GM19438 (cell line): ENCODE measurements at regions not wholly inside any gene's neighbourhood (a gene's known extent, or its start where the extent isn't known, plus 50 kb on each side); places are given as distances from the start of the nearest gene placed in this dataset.
"Not testable (repeated sequence)": the region's sequence is repeated elsewhere in the genome, so short reads cannot be mapped to it uniquely, and the experiment has no call there.

Source experiments
- ATAC-seq: cut with Tn5 transposase; IDR thresholded peaks from one replicate; pipeline ENCODE4 v1.9.1; 2021; ENCODE audit warnings: low read depth; ENCODE audit not compliant: unreplicated experiment

DNA sequence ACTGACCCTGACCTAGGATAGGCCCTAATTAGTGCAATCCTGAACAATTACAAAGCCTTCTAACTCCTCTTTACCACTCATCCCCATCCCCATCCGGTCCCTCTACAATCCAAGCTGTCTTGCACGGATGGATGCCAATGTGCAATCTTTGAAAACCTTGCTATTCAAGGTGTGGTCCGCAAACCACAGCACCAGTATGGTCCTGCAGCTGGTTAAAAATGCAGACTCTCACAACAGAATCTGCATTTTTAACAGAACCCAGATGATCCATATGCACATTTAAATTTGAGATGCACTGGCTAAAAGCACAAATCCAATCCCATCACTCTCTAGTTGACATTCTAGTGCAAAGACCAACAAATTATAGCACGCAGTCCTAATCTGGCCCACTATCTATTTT lies 230.6 kb upstream of the KRR1 start:
- no peak for ATAC-seq

DNA sequence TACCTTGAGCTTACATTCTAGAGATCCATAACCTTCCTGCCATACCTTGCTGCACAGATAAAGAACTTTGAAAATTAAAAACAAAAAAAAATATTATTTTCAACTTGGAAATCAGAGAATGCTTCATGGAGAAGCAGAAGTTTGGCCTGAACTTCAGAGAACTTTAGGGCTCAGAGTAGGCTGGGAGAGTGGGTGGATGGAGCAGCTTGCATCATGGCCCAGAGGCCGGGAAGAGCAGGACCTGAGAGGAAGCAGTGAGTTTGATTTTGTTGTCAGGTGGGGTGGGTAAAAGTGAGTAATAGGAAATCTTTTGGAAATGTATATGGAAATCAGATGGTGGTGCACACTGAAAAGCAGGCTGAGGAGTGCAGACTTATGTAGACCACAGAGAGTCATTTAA lies 228.5 kb upstream of the KRR1 start:
- no peak for ATAC-seq

DNA sequence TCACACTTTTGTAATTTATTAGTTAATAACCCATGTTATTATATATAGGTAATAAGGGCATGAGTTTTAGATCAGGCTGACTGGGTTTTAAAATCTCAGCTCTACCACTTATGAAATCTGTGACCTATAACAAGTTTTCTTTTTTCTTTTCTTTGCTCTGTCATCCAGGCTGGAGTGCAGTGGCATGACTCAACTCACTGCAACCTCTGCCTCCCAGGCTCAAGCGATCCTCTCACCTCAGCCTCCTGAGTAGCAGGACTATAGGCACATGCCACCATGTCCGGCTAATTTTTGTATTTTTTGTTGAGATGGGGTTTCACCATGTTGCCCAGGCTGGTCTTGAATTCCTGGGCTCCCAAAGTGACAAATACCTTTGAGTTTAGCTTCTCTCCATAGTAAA lies 227.7 kb upstream of the KRR1 start:
- not testable (repeated sequence) for ATAC-seq

DNA sequence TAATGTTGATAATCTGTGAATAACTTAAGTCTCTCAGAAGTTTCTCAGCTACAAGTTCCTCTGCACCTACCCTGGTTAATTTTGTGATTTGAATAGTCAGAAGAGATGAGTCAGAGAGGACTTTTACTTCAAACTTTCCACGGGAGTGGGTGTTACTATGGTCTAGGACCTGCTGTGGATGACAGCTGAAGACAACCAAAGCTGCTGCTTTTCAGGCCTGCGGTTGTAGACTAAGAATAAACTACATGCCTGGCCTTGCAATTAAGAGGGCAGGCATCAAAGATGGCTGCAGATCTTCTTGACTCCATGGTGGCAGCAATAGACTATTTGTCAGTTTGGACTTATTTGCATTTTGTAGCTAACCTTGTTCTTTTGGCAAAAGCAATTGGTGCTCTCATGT lies 227.1 kb upstream of the KRR1 start:
- no peak for ATAC-seq

DNA sequence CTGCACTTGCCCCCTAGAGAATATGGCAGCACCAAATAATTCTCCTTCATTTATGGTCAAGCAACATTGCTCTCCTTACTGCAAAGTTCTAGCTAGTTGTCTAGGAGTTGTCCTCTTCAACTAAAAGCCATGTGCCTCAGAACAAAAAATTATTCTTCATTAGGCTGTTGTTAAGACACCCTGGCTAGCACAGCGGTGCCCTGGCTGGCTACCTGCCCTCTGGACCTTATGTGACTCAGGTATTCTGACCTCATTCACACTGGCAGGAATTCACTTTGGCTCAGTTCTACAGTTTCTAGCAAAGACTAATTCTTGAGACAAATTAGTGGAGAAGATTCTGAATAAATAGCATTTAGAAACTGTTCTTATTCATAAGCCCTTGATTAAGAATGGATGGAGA lies 224.4 kb upstream of the KRR1 start:
- no peak for ATAC-seq

DNA sequence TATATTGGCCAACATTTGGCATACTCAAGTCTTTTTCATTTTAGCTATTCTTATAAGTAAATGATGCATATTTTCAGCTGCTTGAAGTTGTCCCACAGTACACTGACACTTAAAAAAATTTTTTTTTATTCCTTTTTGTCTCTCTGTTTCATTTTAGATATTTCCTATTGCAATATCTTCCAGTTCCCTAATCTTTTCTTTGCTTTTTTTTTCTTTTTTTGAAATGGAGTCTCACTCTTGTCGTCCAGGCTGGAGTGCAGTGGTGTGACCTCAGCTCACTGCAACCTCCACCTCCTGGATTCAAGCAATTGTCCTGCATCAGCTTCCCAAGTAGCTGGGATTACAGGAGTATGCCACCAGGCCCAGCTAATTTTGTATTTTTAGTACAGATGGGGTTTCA lies 217.4 kb upstream of the KRR1 start:
- ATAC-seq, result no peak

DNA sequence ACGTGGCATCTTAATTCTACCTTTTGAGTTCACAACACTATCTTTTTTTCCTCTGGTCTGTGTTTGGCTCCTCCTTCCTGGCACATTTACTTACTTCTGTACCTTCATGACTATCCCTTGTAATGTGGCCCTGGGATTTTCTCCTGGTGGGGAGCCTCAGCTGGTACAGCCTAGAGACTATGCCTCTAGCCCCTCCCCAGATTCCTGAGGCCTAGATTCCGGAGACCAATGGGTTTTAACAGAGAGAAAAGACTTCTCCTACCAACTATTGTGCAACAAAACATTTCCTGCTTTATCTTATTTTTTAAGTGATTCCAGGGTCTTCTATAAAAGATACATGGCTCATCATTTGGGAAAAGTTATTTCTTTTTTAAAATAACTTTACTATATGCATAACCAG lies 216.2 kb upstream of the KRR1 start:
- no peak for ATAC-seq

DNA sequence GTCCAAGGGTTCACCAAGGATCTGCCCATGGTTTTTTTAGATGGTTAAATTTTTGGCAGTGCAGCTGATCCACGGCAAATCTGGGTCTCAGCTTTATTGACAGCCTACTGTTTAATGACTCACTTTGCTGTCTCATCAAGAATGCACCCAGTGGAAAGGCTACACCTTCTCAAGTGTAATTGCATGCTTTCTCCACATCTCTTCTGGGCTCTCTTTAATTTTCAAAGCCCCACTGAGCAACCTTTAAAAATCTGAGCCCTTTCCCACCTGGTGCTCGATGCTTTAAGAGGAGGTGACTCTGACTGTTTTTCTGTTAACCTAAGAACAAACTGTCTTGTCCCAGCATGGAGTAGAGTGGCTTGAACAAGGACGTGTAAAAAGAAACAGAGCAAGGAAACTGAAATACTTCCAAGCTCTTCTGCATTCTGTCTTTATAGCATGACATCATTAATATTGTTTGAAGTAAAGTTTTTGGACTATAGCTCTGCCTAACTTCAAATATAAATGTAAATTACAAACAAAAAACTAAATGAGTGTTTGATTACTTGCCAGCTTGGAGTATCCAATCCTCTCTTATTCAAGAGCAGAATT lies 214.2 kb upstream of the KRR1 start:
- no peak for ATAC-seq

DNA sequence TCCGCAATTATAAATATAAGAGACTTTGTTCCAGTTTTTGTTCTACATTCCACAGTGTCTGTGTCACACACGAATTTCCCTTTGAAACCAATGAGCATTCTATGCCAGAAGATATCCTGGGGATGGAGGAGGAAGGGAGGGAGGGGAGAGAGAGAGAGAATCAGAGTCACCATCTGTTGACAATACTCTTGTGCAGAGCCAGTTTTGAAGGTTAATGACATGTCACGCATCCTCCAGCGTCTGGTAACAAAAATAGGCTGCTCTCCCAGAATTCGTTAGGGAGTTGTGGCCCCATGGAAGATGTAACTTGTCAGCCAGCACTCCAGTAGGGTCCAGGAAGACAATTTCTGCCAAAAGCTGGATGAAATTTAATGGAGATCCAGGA lies 213.5 kb upstream of the KRR1 start:
- no peak for ATAC-seq

DNA sequence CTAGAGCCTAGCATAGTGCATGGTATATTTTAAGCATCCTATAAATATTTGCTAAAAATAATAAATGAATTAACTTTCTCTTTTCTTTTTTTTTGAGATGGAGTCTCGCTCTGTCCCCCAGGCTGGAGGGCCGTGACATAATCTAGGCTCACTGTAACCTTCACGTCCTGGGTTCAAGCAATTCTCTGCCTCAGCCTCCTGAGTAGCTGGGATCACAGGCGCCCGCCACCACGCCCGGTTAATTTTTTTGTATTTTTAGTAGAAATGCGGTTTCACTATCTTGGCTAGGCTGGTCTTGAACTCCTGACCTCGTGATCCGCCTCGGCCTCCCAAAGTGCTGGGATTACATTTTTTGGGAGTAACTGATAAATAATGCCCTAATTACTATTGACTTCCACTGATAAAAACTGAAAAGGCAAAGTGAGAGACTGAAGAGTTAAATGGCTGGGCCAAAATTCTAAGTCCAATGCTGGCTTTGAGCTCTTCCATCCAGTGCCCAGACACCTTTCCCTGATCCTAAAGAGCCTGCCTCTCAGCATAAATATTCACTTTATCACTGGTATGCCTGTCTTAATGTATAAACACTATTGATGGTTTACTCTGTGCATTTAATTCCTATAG lies 213.0 kb upstream of the KRR1 start:
- no peak for ATAC-seq

DNA sequence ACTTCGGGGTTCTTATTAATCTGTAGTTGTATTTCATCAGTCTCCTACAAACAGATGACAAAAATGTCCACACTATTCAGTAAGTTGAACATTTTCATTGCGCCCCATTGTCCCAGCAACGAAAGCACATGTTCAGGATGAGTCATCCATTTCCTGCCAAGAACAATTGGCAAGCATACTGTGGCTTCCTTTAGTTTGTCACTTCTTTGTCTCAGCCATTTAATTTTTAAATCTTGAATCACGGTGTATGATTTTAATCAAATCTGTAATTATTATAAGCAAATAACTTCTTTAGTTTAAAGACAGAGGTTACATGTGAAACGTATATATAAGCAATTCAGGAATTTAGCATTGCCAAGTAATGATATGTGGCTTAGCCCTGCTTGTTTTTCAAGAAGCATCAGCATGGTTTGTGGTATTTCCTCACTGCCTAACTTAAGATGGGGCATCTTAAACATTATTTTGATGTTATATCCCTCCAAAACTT lies 211.3 kb upstream of the KRR1 start:
- peak; percentile 91 for ATAC-seq

DNA sequence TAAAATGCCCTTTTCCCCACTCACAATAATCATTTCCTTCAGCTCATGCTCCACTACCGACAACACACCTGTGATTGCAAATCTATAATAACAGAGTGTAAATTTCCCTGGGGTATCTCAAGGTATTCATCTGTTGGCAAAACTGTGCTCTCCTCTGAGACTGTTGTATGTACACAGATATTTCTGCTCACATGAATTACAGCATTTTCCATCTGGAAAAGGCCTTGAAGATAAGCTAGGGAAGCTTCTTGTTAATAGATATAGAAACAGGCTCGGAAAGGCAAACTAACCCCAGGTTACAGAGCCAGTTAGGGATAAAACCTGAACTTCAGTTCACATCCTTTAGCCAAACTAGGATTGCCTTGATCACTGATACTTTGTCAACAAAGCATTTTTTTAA lies 210.4 kb upstream of the KRR1 start:
- no peak for ATAC-seq

DNA sequence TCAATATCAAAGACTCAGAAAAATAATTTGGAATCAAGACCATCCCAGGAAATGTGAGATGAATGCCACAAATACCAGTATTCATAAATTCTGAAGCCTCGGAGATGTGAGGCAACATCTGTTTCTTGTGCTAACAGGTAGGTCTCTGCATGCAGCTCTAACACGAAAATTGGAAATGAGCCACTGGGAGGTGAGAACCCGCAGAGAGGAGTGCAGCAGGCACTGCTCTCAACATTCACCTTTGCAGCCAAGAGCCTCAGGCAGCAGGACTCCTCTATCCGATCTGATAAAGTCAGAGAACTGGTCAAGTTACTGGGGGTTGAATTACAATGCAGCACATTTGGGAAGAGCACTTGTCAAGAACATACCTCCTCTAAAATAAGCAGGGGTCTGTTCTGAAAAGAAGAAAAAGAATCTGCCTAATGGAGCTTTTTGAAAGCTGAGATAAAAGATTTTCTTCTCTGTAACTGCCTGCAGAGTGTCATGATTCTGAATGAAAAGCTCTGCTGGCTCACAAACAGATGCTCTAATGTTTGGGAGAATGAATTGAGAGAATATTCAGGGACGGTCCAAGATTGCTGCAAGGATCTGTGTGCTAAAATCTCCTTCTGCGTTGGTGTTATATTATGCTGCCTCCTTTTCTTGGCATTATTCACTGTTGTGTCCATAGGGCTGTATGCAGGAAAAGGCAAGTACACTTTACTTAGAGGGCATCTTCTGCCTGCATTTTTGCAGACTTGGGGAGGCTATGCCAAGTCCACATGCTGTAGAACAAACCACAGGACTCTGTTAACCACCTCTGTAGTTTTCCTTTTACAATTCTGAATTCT lies 209.6 kb upstream of the KRR1 start:
- ATAC-seq, result no peak

DNA sequence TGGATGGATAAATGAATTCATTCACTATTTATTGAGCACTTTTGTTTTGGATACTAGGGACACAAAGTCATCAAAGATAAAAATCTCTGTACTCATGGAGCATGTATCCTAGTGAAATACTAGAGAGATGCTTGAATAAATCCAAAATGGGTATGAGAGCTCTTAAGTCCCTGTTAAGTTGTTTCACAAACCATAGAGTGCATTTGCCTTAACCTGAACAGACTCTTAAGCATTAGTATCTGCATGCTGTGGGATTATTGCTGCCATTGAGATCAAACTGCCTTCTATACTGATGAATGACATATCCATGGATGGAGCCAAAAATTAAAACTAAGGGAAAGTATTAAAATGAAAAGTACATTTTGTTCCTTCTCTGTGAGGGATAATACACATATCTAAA lies 206.5 kb upstream of the KRR1 start:
- no peak for ATAC-seq

DNA sequence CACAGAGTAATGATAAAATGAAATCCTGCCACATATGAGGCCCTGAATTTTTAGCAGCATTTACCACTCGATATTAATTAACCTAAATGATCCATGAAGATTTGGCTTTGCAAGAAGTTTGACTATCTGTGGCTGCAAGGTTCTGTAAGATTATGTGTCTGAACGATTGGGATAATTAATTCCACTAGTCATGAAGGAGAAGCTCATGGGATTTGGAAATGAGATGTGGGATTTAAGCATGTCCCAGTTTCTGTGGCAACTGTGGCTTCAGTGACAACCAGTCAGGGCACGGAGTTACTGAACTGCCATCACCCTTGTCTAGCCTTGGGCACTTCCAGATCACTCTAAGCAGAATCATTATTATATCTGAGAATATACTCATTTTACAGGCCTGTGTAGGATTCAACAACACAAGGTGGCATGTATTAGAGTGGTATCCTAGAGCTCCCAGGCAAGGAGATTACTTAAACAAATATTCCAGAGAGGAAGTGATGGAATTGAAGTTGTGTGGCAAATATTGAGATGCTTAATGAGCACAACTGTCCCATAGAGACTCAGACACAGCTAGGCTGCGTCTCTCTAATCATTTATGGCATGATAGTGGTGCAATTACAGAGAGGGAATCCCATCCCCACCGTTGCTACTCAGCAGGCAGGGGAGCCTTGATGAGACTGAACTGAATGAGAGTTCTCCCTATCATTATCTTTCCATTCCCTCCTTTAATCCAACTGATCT lies 205.0 kb upstream of the KRR1 start:
- no peak for ATAC-seq

DNA sequence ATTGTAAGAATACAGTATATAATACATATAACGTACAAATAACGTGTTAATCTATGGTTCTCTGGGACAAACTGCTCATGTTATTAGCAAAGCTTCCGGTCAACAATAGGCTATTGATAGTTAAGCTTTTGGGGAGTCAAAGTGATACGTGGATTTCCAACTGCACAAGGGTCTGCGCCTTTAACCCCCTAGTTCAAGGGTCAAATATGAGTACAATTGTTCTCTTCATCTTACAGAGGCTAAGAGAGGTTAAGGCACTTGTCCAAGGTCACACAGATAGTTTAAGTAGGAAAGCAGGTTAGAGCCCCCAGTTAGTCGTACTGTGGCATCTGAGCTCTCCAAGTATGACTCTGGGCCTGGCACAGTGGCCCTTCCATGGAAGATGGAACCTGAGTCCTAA lies 204.3 kb upstream of the KRR1 start:
- ATAC-seq, result no peak

DNA sequence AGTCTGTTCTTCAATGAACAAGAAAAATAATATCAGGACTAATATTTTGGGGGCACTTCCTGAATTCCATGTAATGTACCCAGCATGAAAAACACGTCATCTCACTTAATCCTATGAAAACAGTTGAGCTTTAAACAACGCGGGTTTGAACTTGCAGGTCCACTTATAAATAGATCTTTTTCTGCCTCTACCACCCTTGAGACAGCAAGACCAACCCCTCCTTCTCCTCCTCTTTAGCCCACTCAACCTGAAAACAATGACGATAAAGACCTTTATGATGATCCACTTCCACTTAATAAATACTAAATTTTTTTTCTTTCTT lies 203.9 kb upstream of the KRR1 start:
- no peak for ATAC-seq

DNA sequence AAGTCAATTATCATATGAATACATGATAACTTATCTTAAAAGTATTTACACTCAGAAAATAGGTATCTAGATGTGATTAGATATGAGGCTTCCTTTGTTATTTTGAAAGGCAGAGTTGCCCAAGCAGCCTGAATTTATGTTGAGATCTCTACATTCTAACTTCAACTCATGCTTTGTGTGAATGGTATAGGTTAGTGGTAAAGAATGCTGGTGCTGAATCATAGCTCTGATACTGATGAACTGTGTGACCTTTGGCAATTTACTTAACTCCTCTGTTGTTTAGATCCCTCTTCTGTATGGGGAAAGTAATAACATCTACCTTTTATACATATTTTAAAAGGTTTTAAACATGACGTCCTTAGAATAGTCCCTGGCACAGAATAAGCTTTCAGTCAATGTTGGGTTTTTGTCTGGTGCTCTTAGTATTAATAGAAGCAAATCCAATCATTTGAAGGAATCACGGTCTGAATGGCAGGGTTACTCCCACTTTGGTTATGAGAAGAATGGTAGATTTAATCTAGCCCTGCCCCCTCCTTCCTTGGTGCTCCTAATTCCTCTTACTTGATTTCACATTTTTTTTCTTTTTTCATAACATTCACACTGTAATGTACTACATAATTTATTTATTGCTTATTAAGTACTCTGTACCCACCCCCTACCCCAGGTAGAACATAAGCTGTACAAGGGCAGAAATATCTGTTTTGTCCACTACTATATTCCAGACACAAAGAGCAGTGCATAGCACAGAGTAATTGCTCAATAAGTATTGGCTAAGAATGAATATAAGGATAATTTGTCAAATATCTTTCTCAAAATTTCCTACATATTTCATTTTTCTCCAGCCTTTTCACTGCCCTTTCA lies 203.3 kb upstream of the KRR1 start:
- ATAC-seq, result no peak

DNA sequence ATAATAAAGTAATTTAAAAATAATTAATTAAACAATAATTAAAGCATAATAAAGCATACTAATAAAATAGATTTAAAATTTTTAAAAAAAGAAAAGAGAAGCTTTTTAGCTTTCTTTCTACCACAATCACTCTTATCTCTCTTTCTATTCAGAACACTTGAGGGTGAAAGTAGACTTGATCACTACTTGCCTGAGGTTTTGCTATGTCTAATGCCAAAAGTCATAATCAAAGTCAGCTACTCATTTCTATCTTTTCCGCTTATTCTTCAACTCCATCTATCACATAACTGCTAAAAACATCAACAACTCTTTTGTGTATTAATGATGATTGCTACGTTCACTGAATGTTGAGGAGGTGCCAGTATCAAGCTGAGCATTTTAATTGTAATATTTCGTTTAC lies 202.0 kb upstream of the KRR1 start:
- no peak for ATAC-seq

DNA sequence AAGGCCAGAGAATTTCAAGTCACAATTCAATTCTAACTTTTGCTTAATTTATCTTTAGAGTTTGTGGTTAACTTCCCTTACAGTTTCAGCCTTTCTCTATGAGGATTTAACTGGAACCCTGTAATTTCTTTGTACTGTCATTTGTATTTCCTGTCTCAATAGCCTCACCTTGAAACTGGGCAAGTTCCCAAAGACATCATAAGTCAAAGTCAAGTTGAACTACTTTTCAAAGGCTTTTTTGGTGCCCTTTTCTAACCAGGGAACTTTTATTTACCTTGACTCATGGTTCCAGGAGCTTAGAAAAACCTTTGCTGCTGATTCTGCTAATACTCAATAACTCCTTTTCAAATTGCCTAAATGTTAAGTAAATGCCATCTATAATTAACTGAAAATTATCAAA lies 200.8 kb upstream of the KRR1 start:
- no peak for ATAC-seq

DNA sequence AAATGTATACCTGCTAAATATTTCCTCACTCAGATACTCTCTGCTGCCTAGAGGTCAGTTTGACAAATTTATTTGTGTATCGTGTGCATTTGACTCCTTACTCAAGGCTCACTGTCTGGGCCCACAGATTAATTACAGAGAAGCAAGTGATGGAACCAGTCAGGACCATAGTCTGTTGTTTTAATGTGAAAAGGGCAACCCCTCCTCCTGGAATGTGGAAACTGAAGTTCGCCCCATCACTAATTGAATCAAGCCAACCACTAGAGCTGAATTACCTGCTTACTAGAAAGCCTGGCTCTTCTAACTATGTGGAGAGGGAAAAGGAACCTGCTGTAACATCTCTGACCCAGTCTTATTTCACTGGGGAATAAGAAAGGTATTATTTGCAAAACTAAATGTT lies 199.9 kb upstream of the KRR1 start:
- ATAC-seq, result no peak
